Neural progenitor cell (in vitro differentiated cells): ENCODE measurements at regions not wholly inside any gene's neighbourhood (a gene's known extent, or its start where the extent isn't known, plus 50 kb on each side); places are given as distances from the start of the nearest gene placed in this dataset.

Experiments
- DNase-seq: peaks from one replicate; pipeline ENCODE4 v3.0.0-alpha.2; 2016; ENCODE audit warnings: low spot score
- H2AFZ ChIP-seq: fragments of 200-600 bp; sonication (generic); replicated peaks from 2 replicates; pipeline ENCODE4 v1.6.1; 2016; ENCODE audit warnings: antibody characterized with exemption
- H3F3A ChIP-seq: fragments of 200-600 bp; sonication (generic); 2 replicates; pipeline ENCODE4 v1.6.1; 2016; ENCODE audit warnings: antibody characterized with exemption, low read depth
- H3K27ac ChIP-seq: fragments of 200-600 bp; sonication (generic); 2 replicates; pipeline ENCODE4 v1.5.1; 2016; ENCODE audit warnings: mild to moderate bottlenecking
- H3K27me3 ChIP-seq: fragments of 200-600 bp; sonication (generic); 2 replicates; pipeline ENCODE4 v1.6.1; 2016; ENCODE audit warnings: mild to moderate bottlenecking, moderate library complexity
- H3K36me3 ChIP-seq: fragments of 200-600 bp; sonication (generic); 2 replicates; pipeline ENCODE4 v1.5.1; 2016
- H3K4me1 ChIP-seq: fragments of 200-600 bp; sonication (generic); 2 replicates; pipeline ENCODE4 v1.6.1; 2016; ENCODE audit warnings: mixed run types
- H3K4me2 ChIP-seq: fragments of 200-600 bp; sonication (generic); 2 replicates; pipeline ENCODE4 v1.6.1; 2016
- H3K4me3 ChIP-seq: fragments of 200-600 bp; sonication (generic); 2 replicates; pipeline ENCODE4 v1.5.1; 2016
- H3K79me2 ChIP-seq: fragments of 200-600 bp; sonication (generic); 2 replicates; pipeline ENCODE4 v1.6.1; 2016; ENCODE audit warnings: low read depth
- H3K9ac ChIP-seq: fragments of 200-600 bp; sonication (generic); 2 replicates; pipeline ENCODE4 v1.6.1; 2016
- H3K9me3 ChIP-seq: fragments of 200-600 bp; sonication (generic); 2 replicates; pipeline ENCODE4 v1.5.1; 2016; ENCODE audit warnings: low read depth
- H4K20me1 ChIP-seq: fragments of 200-600 bp; sonication (generic); 2 replicates; pipeline ENCODE4 v1.6.1; 2016; ENCODE audit warnings: low read depth
- H3K27ac Mint-ChIP-seq: 3 replicates; pipeline ENCODE4 v1.8.0; 2021; ENCODE audit warnings: mixed read lengths
- H3K27me3 Mint-ChIP-seq: 2 replicates; pipeline ENCODE4 v1.8.0; 2022; ENCODE audit warnings: low read depth, mild to moderate bottlenecking, inconsistent platforms, moderate library complexity, mixed read lengths; ENCODE audit not compliant: insufficient read depth
- H3K36me3 Mint-ChIP-seq: 3 replicates; pipeline ENCODE4 v1.8.0; 2021; ENCODE audit warnings: mixed read lengths
- H3K4me1 Mint-ChIP-seq: 3 replicates; pipeline ENCODE4 v1.8.0; 2021; ENCODE audit warnings: mixed read lengths
- H3K4me3 Mint-ChIP-seq: 3 replicates; pipeline ENCODE4 v1.8.0; 2021; ENCODE audit warnings: mild to moderate bottlenecking, moderate library complexity, mixed read lengths
- H3K9me3 Mint-ChIP-seq: 3 replicates; pipeline ENCODE4 v1.8.0; 2020; ENCODE audit warnings: mixed read lengths
- EZH2 ChIP-seq: fragments of 200-600 bp; sonication (generic); IDR thresholded peaks from 2 replicates; pipeline ENCODE4 v1.6.1; 2017; ENCODE audit warnings: antibody characterized with exemption, mild to moderate bottlenecking, moderate library complexity
- EZH2phosphoT487 ChIP-seq: fragments of 200-600 bp; sonication (generic); IDR thresholded peaks from 2 replicates; pipeline ENCODE4 v1.6.1; 2017; ENCODE audit warnings: antibody characterized with exemption
- TF ChIP-seq, protein P1 (sequence below): fragments of 200-600 bp; sonication (generic); IDR thresholded peaks from 2 replicates; pipeline ENCODE4 v1.5.1; 2017; ENCODE audit warnings: antibody characterized with exemption, mild to moderate bottlenecking

DNA sequence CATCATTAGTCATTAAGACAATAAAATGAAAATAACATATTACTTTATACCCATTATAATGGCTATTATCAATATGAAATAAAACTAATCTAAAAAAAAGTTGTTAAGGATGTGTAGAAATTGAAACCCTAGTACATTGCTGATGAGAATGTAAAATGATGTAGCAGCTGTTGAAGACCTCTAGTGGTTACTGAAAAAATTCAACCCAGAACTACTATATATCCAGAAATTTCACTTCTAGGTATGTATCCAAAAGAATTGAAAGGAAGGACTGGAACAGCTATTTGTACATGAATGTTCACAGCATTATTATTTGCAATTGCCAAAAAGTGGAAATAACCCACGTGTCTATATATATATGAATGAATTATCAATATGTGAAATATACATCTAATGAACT lies 180.3 kb upstream of the KLHL4 start:
- H3K4me3 ChIP-seq, result no peak overlapping the region
- H3K27ac ChIP-seq, result no peak overlapping the region
- no peaks in the 10 kb centered on the region for H3K36me3 ChIP-seq
- no peaks in the 10 kb centered on the region for H3K9me3 Mint-ChIP-seq
- no peaks in the 10 kb centered on the region for H3K27me3 Mint-ChIP-seq
- no peaks in the 10 kb centered on the region for H3F3A ChIP-seq
- TF ChIP-seq EZH2, result no peak
- TF ChIP-seq, protein P1, sequence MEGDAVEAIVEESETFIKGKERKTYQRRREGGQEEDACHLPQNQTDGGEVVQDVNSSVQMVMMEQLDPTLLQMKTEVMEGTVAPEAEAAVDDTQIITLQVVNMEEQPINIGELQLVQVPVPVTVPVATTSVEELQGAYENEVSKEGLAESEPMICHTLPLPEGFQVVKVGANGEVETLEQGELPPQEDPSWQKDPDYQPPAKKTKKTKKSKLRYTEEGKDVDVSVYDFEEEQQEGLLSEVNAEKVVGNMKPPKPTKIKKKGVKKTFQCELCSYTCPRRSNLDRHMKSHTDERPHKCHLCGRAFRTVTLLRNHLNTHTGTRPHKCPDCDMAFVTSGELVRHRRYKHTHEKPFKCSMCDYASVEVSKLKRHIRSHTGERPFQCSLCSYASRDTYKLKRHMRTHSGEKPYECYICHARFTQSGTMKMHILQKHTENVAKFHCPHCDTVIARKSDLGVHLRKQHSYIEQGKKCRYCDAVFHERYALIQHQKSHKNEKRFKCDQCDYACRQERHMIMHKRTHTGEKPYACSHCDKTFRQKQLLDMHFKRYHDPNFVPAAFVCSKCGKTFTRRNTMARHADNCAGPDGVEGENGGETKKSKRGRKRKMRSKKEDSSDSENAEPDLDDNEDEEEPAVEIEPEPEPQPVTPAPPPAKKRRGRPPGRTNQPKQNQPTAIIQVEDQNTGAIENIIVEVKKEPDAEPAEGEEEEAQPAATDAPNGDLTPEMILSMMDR, result peak; percentile 12
- no peaks in the 10 kb centered on the region for H3K36me3 Mint-ChIP-seq
- H3K4me2 ChIP-seq, result no peak overlapping the region
- H3K9ac ChIP-seq, result no peak overlapping the region
- H3K79me2 ChIP-seq, result no peaks in the 10 kb centered on the region
- no peak for DNase-seq
- H3K4me1 Mint-ChIP-seq, result no peaks in the 10 kb centered on the region
- no peak overlapping the region for H3K27ac Mint-ChIP-seq
- no peak overlapping the region for H3K4me3 Mint-ChIP-seq
- H4K20me1 ChIP-seq, result no peaks in the 10 kb centered on the region
- H3K9me3 ChIP-seq, result peaks cover 2% of the 10 kb centered on the region
- no peak overlapping the region for H2AFZ ChIP-seq
- H3K4me1 ChIP-seq, result no peaks in the 10 kb centered on the region
- no peaks in the 10 kb centered on the region for H3K27me3 ChIP-seq

DNA sequence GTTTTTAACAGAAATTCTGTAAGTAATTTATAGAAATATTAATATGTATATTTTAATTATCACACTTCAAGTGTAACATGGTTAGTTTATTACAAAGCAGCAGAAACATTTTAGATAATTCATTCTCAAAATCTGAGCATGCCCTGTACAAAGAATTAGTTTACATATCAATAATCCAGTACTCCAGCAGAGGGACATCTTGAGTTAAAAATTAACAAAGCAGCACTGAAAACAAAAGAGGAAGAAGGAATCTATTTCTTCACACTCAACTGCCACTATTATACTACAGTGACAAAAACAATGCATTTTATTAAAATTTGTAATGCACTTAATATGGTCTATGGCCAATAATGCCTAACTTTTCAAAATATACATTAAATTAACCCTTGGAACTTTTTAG lies 179.1 kb upstream of the KLHL4 start:
- no peaks in the 10 kb centered on the region for H3F3A ChIP-seq
- DNase-seq, result peak; percentile 44
- H3K36me3 Mint-ChIP-seq, result no peaks in the 10 kb centered on the region
- no peaks in the 10 kb centered on the region for H3K4me1 ChIP-seq
- H3K9me3 Mint-ChIP-seq, result no peaks in the 10 kb centered on the region
- no peaks in the 10 kb centered on the region for H3K79me2 ChIP-seq
- peaks cover 2% of the 10 kb centered on the region for H3K9me3 ChIP-seq
- H3K4me2 ChIP-seq, result no peak overlapping the region
- H3K36me3 ChIP-seq, result no peaks in the 10 kb centered on the region
- H3K27ac Mint-ChIP-seq, result no peak overlapping the region
- no peaks in the 10 kb centered on the region for H4K20me1 ChIP-seq
- no peaks in the 10 kb centered on the region for H3K27me3 Mint-ChIP-seq
- no peak overlapping the region for H3K9ac ChIP-seq
- H3K27me3 ChIP-seq, result no peaks in the 10 kb centered on the region
- no peak overlapping the region for H3K4me3 Mint-ChIP-seq
- H2AFZ ChIP-seq, result no peak overlapping the region
- no peak overlapping the region for H3K4me3 ChIP-seq
- no peaks in the 10 kb centered on the region for H3K4me1 Mint-ChIP-seq
- H3K27ac ChIP-seq, result no peak overlapping the region
- TF ChIP-seq, protein P1, result peak; percentile 59
- TF ChIP-seq EZH2phosphoT487, result no peak

DNA sequence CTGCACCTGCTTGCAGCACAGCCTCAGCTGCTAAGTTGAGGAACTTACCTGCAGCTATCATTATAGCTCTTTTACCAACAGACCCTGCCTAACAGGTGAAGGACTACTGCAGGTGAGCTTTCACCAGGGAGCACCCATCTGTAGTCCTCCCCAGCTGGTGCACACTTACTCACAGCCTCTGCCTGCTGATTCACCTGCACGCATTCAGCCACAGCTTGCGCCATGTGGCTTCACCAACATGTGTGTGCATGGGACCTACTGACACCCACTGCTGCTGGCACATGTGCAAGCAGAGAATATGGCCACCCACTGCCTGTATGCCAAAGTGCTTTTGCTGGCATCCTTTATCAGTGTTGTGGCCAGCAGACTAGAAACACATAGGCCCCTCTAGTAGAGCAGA lies 146.7 kb upstream of the KLHL4 start:
- no peak for DNase-seq
- no peaks in the 10 kb centered on the region for H3K9me3 Mint-ChIP-seq
- no peak overlapping the region for H3K27ac ChIP-seq

More for the DNA sequence above, 146.7 kb upstream of the KLHL4 start:
- TF ChIP-seq, protein P1, result no peak
- TF ChIP-seq EZH2 (no peak), EZH2phosphoT487 (no peak)
- Histone ChIP-seq H2AFZ (no peak overlapping the region), H3K4me2 (no peak overlapping the region), H3K4me1 (no peaks in the 10 kb centered on the region), H3K9ac (no peak overlapping the region), H3K9me3 (no peaks in the 10 kb centered on the region), H3K79me2 (no peaks in the 10 kb centered on the region), H3K4me3 (no peak overlapping the region), H3K27me3 (no peaks in the 10 kb centered on the region), H4K20me1 (no peaks in the 10 kb centered on the region), H3K36me3 (no peaks in the 10 kb centered on the region), H3F3A (no peaks in the 10 kb centered on the region)
- Mint-ChIP-seq H3K27me3 (no peaks in the 10 kb centered on the region), H3K4me3 (no peak overlapping the region), H3K27ac (no peak overlapping the region), H3K4me1 (no peaks in the 10 kb centered on the region), H3K36me3 (no peaks in the 10 kb centered on the region)
